ENCODE measurements at regions not wholly inside any gene's neighbourhood (a gene's known extent, or its start where the extent isn't known, plus 50 kb on each side); places are given as distances from the start of the nearest gene placed in this dataset.

DNA sequence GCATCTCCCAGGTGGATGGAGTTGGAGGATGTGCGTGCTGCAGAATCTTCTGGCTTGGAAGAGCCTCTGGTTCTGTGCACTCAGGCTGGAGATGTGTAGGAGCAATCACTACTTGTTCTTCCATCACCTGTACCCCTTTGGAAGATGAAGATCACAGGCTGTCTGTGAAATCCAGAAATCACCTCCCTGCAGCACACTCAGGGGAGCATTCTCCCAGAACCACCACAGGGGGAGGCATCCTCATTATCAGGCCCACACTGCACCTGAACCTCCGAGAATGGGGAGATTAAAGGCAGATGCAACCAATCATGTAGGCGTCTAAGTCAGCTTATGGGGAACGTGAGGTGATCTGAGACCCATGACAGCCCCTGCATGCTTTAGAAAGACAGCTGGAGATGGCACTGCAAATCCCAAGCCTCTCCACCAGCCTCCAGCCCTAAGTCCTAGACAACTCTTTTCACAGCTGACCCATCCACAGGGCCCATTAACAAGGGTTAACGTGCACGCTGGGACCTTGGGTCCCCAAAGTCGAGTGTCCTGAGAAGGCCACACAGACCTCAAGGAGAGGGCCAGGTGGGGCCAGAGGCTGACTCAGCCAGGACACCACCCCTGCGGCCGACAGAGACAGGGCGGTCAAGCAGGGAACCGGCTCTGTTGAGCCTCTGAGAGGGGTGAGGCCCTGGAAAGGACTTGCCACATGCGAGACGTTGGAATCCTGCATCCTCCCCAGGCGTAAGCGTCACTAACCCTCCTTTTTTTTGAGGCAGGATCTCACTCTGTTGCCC, 314.9 kb downstream of the EIPR1 start:
- Mint-ChIP-seq H3K36me3 (ENCODE audit: insufficient read depth) (no peaks in the 10 kb centered on the region), H3K27me3 (peaks cover 23% of the 10 kb centered on the region), H3K9me3 (peaks cover 4% of the 10 kb centered on the region), H3K27ac (ENCODE audit: low read depth) (no peak overlapping the region), H3K4me3 (no peak overlapping the region), H3K4me1 (no peaks in the 10 kb centered on the region)
- no peak for ATAC-seq (replicated peaks; ENCODE audit: extremely low read depth, poor library complexity, severe bottlenecking)
- DNase-seq (ENCODE audit: low spot score in 2 of 2): no peak

DNA sequence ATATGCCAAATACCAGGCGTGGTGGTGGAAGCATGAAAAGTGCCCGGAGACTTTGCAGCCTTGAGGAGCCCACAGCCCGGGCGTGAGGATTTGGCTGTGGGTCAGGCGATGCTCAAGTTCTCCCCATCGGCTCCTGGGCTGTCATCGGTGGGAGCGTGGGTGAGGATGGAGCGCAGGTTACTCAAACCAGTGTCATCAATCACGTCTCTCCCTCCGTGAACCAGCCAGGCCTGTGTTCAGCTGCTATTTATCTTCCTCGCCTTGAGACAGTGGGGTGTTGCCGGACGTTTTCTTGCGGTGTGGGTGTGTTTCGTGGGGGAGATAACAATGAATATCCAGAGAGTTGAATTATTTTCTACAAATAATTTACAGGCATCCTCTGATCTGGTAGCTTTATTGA, 317.6 kb downstream of the EIPR1 start:
- ATAC-seq (replicated peaks; ENCODE audit: extremely low read depth, poor library complexity, severe bottlenecking) (no peak), DNase-seq (ENCODE audit: low spot score in 2 of 2) (no peak)
- Mint-ChIP-seq H3K27me3 (peaks cover 9% of the 10 kb centered on the region), H3K9me3 (peaks cover 9% of the 10 kb centered on the region), H3K4me1 (no peaks in the 10 kb centered on the region), H3K4me3 (no peak overlapping the region), H3K27ac (ENCODE audit: low read depth) (no peak overlapping the region), H3K36me3 (ENCODE audit: insufficient read depth) (no peaks in the 10 kb centered on the region)

DNA sequence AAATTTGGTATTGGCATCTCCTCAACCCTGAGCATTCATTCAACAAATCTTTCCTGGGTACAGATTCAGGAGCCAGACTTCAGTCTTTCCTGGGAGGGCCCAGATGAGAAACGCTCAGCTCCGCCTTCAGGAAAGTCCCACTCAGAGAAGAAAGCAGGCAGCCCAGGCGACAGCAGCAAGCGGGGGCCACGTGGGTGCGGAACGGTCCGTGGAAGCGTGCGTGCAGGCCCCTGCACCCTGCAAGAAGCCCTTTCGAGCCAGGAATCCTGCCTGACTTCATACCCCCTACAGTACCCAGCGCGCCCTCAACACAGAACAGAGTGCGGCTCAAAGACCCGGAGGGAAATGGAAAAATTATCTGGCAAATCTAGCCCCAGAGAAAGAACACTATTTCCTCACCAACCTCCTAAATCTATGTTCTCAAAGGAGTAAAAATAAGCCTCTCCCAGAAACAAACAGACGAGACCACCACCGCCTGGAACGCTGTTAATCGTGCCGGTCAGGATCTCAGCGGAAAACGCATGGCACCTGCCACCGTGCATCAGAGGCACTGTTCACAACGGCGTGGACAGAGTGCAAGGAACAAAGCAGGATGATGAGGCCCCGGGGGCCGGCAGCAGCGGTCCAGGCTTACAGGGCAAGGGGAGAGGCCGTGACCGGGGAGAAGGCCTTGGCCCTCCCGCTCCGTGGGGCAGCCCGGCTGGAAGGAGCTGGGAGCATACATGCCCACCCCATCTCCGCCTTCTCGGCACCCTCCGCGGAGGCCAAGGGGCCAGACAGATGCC, 318.3 kb downstream of the EIPR1 start:
- Mint-ChIP-seq H3K9me3 (peaks cover 9% of the 10 kb centered on the region), H3K27me3 (peaks cover 2% of the 10 kb centered on the region), H3K27ac (ENCODE audit: low read depth) (no peak overlapping the region), H3K36me3 (ENCODE audit: insufficient read depth) (no peaks in the 10 kb centered on the region), H3K4me3 (no peak overlapping the region), H3K4me1 (no peaks in the 10 kb centered on the region)
- ATAC-seq (replicated peaks; ENCODE audit: extremely low read depth, poor library complexity, severe bottlenecking) (no peak), DNase-seq (ENCODE audit: low spot score in 2 of 2) (no peak)

DNA sequence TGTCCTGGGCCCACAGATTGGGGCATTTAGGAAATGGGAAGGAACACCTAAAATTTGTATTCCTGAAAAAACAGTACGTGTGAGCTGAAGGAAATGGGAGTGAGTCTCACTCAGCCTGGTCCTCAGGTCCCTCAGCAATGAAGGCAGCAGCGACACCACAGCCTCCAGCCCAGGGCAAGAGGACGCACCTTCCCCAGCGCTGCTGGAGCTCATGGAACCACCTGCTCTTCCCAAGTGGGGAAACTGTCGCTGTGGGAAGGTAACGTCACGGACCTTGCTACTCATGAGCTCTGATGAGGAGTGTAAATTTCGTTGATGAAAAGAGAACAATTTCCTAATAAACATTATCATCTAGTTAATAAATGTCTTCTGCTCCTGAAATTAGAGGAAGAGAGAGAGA, 323.6 kb downstream of the EIPR1 start:
- Mint-ChIP-seq H3K27me3 (no peaks in the 10 kb centered on the region), H3K4me1 (no peaks in the 10 kb centered on the region), H3K36me3 (ENCODE audit: insufficient read depth) (no peaks in the 10 kb centered on the region), H3K4me3 (no peak overlapping the region), H3K9me3 (peaks cover 9% of the 10 kb centered on the region), H3K27ac (ENCODE audit: low read depth) (no peak overlapping the region)
- DNase-seq (ENCODE audit: low spot score in 2 of 2) (no peak), ATAC-seq (replicated peaks; ENCODE audit: extremely low read depth, poor library complexity, severe bottlenecking) (no peak)

DNA sequence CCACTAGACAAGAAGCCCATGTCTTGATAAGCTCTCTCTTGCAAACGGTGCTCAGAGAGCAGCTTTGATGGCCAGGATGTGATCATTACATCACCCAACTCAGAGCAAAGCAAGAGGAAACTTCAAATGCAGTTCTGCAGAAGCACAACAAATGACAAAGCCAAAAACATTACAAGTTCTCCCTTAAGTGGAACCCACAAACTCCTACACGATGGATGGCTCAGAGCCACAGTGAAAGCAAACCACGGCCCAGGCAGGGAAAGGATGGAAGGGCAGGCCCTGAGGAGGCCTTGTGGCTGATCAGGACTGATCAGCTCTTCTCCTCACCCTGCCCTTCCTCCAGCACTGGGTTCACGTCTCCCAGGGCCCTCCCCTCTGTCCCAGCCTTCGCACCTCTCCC, 326.4 kb downstream of the EIPR1 start:
- ATAC-seq (replicated peaks; ENCODE audit: extremely low read depth, poor library complexity, severe bottlenecking) (no peak), DNase-seq (ENCODE audit: low spot score in 2 of 2) (no peak)
- Mint-ChIP-seq H3K9me3 (no peaks in the 10 kb centered on the region), H3K4me1 (no peaks in the 10 kb centered on the region), H3K36me3 (ENCODE audit: insufficient read depth) (no peaks in the 10 kb centered on the region), H3K27ac (ENCODE audit: low read depth) (no peak overlapping the region), H3K4me3 (no peak overlapping the region), H3K27me3 (no peaks in the 10 kb centered on the region)

DNA sequence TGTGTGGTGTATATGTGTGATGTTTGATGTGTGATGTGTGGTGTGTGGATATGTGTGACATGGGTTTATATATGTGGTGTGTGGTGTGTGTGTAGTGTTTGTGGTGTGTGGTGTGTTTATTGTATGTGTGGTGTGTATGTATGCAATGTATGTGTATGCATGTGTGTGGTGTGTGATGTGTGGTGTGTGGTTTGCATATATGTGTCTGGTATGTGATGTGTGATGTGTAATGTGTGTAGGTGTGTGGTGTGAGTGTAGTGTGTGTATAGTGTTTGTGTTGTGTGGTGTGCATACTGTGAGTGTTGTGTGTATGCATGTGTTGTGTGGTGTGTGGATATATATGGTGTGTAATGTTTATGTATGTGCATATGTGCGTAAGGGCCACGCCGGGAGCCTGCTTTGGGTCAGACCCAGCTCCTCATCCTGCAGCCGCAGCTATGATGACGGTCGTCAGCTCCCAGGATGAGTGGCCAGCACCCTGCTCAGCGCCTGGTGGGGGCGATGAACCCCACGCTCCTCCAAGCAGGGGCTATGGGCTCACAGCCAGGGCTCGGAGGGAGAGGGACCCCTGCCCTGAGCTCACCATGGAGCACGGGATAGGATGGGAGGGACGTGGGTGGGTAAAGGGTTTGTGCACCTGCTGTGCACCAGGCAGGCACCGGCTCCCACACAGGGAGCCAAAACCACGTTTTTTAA, 331.3 kb downstream of the EIPR1 start:
- H3K36me3 Mint-ChIP-seq (ENCODE audit: insufficient read depth): no peaks in the 10 kb centered on the region
- no peaks in the 10 kb centered on the region for H3K9me3 Mint-ChIP-seq
- H3K4me1 Mint-ChIP-seq: no peaks in the 10 kb centered on the region
- DNase-seq (ENCODE audit: low spot score in 2 of 2) (no peak), ATAC-seq (replicated peaks; ENCODE audit: extremely low read depth, poor library complexity, severe bottlenecking) (no peak)
- H3K4me3 Mint-ChIP-seq: no peak overlapping the region
- no peaks in the 10 kb centered on the region for H3K27me3 Mint-ChIP-seq
- no peak overlapping the region for H3K27ac Mint-ChIP-seq (ENCODE audit: low read depth)

DNA sequence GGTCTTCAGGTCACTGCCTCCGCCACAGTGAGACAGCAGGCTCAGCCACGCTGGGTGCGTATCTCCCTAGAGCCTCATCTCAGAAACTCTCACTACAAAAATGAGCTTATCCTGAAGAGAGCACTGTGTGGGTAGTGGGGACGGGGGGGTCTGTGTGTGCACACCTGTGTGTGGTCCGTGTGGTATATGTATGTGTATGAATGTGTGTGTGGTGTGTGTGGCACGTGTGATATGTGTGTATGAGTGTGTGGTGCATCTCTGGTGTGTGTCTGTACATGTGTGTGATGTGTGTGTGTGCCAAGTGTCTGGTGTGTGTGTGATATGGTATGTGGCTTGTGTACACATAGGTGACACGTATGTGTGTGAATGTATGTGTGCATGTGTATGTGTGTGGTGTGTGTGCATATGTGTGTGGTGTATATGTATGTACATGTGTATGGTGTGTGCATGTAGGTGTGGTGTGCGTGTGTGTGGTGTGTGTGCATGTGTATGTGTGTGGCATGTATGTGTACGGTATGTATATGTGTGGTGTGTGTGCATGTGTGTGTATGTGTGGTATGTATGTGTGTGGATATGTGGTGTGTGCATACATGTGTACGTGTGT, 332.2 kb downstream of the EIPR1 start:
- H3K27ac Mint-ChIP-seq (ENCODE audit: low read depth): no peak overlapping the region
- DNase-seq (ENCODE audit: low spot score in 2 of 2) (no peak), ATAC-seq (replicated peaks; ENCODE audit: extremely low read depth, poor library complexity, severe bottlenecking) (no peak)
- no peaks in the 10 kb centered on the region for H3K9me3 Mint-ChIP-seq
- H3K27me3 Mint-ChIP-seq: peaks cover 1% of the 10 kb centered on the region
- H3K36me3 Mint-ChIP-seq (ENCODE audit: insufficient read depth): no peaks in the 10 kb centered on the region
- no peaks in the 10 kb centered on the region for H3K4me1 Mint-ChIP-seq
- H3K4me3 Mint-ChIP-seq: no peak overlapping the region

DNA sequence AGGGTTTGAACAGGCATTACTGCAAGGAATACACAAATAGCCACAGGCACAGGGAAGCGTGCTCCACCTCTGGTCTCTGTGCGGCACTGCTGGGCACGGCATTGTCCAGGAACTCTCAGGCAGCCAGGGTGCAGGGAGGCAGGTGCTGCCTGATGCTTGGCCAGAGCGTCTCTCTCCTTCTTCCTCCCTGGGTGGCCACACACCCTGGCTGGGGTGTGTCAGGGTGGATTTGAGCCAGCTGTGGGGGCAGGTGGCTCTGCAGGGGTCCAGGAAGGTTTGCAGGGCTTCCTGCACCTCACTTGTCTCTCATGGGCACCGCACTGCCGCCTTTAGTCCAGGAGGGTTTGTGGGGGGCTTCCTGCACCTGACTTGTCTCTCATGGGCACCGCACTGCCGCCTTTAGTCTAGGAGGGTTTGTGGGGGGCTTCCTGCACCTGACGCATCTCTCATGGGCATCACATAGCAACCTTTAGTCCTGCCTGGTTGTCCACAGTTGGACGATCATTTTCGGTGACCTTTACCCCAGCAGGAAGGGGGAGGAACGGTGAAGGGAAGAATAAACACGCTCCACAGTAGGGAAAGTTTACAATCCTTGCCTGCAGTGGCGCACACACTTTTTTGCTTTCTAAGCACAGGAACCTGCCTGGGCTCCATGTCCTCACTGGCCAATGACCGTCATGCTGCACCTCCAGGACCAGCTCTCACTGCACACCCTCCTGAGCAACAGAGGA, 332.9 kb downstream of the EIPR1 start:
- H3K27ac Mint-ChIP-seq (ENCODE audit: low read depth): no peak overlapping the region
- H3K4me1 Mint-ChIP-seq: no peaks in the 10 kb centered on the region
- no peaks in the 10 kb centered on the region for H3K9me3 Mint-ChIP-seq
- no peak overlapping the region for H3K4me3 Mint-ChIP-seq
- no peak for DNase-seq (ENCODE audit: low spot score in 2 of 2)
- ATAC-seq (replicated peaks; ENCODE audit: extremely low read depth, poor library complexity, severe bottlenecking): no peak
- no peaks in the 10 kb centered on the region for H3K36me3 Mint-ChIP-seq (ENCODE audit: insufficient read depth)
- peaks cover 8% of the 10 kb centered on the region for H3K27me3 Mint-ChIP-seq

DNA sequence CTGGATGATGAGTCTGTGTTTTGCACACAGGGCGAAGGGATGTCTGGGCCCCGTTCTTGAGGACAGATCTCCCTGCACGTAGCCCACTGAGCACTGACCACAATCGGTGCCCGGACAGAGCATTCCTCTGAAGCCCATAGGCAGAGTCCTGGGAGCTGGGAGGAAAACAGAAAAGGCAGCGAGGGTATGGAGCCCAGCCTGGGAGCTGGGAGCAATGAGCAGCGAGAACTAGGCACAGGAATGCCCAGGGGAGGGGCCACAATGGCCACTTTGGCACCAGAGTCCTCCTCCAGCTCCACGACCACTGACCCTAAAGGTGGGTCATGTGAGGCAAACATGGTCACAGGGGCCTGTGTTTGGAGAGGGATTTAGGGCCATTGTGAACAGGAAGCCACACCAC, 333.9 kb downstream of the EIPR1 start:
- H3K27me3 Mint-ChIP-seq: peaks cover 18% of the 10 kb centered on the region
- H3K4me1 Mint-ChIP-seq: no peaks in the 10 kb centered on the region
- no peak for DNase-seq (ENCODE audit: low spot score in 2 of 2)
- no peak overlapping the region for H3K27ac Mint-ChIP-seq (ENCODE audit: low read depth)
- H3K9me3 Mint-ChIP-seq: no peaks in the 10 kb centered on the region
- H3K36me3 Mint-ChIP-seq (ENCODE audit: insufficient read depth): no peaks in the 10 kb centered on the region
- no peak for ATAC-seq (replicated peaks; ENCODE audit: extremely low read depth, poor library complexity, severe bottlenecking)
- H3K4me3 Mint-ChIP-seq: no peak overlapping the region

DNA sequence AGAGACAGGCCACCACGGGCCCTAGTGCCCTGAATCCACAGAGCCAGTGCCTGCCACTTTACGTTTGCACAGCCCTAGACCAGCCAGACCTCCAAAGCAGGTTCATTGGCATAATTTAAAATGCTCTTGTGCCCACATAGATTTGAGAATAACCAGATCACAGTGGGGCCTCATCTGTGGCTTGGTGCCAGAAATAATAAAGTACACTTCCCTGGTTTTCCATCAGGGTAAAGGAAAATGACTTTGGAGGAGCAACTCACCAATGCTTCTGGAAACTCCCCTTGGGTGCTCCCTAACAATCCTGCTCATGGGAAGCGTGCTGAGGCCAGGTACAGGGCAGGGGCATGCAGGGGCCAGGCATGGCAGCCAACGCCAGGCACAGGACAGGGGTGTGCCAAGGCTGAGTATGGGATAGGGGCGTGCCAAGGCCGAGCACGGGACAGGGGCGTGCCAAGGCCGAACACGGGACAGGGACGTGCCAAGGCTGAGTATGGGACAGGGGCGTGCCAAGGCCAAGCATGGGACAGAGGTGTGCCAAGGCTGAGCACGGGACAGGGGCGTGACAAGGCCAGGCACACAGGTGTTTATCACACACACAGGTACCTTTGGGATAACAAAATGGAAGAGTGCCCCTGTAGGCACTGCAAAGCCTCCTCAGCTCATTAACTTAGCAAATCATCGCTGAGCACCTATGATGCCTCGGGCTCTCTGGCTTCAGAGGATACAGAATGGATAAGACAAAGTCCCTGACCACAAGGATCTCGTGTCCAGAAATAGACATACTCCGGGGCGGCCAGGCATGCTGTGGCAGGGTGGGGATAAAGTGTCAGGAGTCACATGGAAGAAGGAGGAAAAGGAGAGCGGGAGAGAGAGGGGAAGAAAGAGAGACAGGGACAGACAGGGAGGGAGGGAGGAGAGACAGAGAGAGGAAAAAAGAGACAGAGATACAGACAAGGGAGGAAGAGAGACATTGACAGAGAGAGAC, 334.7 kb downstream of the EIPR1 start:
- ATAC-seq (replicated peaks; ENCODE audit: extremely low read depth, poor library complexity, severe bottlenecking): no peak
- no peak overlapping the region for H3K27ac Mint-ChIP-seq (ENCODE audit: low read depth)

DNA sequence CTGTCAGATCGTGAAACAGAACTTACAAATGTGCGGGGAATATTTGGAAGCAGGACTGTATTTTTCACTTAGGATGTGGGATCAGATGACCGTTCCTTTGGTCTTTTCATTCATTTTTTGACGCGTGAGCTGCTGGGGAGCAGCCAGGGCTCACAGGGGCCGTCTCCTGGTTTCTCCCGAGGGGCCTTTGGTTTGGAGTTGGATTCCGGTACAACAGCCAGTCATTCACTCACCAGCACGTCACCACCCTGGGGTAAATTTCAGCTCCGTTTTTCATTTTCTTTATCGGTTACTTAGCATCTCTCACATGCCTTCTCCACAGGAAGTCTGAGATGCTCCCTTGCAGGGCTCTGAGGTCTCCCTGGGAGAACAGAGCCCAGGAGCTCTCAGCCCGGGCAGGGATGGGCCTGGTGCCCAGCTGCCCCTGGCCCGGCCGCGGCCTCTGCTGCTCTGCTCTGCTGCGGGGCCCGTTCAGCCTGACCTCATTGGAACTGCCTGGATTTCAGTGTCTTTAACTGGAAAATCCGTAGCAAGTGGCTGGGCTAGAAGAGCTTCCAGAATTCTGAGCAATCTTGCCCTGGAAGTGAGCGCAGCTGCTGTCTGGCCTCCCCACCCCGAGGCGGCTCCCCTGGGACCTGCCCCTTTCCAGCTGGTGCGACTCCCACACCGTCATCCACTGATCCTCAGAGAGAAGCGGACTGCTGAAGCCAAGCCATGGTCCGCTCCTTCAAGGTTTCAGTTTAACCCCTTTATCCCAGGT, 335.6 kb downstream of the EIPR1 start:
- no peak overlapping the region for H3K27ac Mint-ChIP-seq (ENCODE audit: low read depth)
- ATAC-seq (replicated peaks; ENCODE audit: extremely low read depth, poor library complexity, severe bottlenecking) (no peak), DNase-seq (ENCODE audit: low spot score in 2 of 2) (no peak)
- H3K4me3 Mint-ChIP-seq: no peak overlapping the region
- no peaks in the 10 kb centered on the region for H3K4me1 Mint-ChIP-seq
- no peaks in the 10 kb centered on the region for H3K9me3 Mint-ChIP-seq
- no peaks in the 10 kb centered on the region for H3K36me3 Mint-ChIP-seq (ENCODE audit: insufficient read depth)
- H3K27me3 Mint-ChIP-seq: peaks cover 26% of the 10 kb centered on the region

More for the DNA sequence above, 334.7 kb downstream of the EIPR1 start:
- peaks cover 26% of the 10 kb centered on the region for H3K27me3 Mint-ChIP-seq
- H3K4me3 Mint-ChIP-seq: no peak overlapping the region
- no peaks in the 10 kb centered on the region for H3K9me3 Mint-ChIP-seq
- no peaks in the 10 kb centered on the region for H3K4me1 Mint-ChIP-seq
- DNase-seq (ENCODE audit: low spot score in 2 of 2): no peak
- no peaks in the 10 kb centered on the region for H3K36me3 Mint-ChIP-seq (ENCODE audit: insufficient read depth)
